Stomach (tissue), 4 donors: ENCODE measurements at regions not wholly inside any gene's neighbourhood (a gene's known extent, or its start where the extent isn't known, plus 50 kb on each side); places are given as distances from the start of the nearest gene placed in this dataset.

Experiments used
- EP300 ChIP-seq: sonication (generic); formaldehyde crosslinking; IDR thresholded peaks from one replicate; pipeline ENCODE4 v1.6.1; 2017; ENCODE audit warnings: antibody characterized with exemption
- POLR2A ChIP-seq, 4 donors: fragments of 450-650 bp; IDR thresholded peaks; one replicate each; pipeline ENCODE4 v1.6.1; 2016; ENCODE audit warnings: antibody characterized with exemption in 4 of 4, control low read depth in 2 of 4, mild to moderate bottlenecking in 1 of 4, moderate library complexity in 1 of 4
- TF ChIP-seq, protein P1 (sequence below), 7 experiments: fragments of 450-650 bp in 4 of 7; fragments of 200-600 bp in 3 of 7; sonication (generic) in 3 of 7; IDR thresholded peaks; one replicate each; pipeline ENCODE4 v1.5.1; 2016 to 2019; ENCODE audit warnings: antibody characterized with exemption in 7 of 7, control low read depth in 2 of 7, mild to moderate bottlenecking in 1 of 7

DNA sequence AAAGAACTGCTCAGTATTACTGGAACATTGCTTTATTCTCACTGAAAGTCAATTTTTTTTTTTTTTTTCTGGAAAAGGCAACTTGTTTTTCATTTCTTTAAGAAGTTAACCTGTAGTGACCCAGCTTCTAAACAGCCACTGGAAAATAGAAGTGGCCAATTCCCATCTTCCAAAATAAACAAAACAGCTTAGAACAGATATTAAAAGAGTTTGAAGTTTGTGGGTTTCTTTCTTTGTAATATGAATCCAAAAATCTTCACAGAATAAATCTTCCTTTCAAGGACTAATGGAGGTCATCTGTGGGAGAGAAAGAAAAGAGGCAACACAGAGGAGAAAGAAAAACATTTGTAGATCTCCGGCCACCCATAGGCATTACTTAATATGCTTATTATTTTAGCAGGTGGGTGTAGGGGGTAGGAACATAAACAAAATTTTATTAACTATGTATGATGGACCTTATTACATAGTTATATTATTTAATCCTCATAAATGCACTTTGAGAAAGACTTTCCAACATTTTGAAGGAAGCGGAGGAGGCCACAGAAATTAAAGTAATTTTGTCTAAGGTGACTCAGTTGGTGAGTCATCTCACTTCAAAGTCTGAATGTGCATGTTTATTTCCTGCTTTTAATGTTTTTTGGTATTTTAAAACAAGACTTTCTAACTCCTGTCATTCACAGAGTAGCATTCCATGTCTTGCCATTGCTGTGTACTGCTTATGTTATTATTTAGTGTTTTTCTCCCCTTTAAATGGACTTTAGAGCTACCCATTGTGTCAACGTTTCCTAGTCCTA is 1791.8 kb upstream of the WWC1 start:
- TF ChIP-seq, protein P1, sequence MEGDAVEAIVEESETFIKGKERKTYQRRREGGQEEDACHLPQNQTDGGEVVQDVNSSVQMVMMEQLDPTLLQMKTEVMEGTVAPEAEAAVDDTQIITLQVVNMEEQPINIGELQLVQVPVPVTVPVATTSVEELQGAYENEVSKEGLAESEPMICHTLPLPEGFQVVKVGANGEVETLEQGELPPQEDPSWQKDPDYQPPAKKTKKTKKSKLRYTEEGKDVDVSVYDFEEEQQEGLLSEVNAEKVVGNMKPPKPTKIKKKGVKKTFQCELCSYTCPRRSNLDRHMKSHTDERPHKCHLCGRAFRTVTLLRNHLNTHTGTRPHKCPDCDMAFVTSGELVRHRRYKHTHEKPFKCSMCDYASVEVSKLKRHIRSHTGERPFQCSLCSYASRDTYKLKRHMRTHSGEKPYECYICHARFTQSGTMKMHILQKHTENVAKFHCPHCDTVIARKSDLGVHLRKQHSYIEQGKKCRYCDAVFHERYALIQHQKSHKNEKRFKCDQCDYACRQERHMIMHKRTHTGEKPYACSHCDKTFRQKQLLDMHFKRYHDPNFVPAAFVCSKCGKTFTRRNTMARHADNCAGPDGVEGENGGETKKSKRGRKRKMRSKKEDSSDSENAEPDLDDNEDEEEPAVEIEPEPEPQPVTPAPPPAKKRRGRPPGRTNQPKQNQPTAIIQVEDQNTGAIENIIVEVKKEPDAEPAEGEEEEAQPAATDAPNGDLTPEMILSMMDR (IDR thresholded peaks at IDR 0.05): no peak
- TF ChIP-seq POLR2A (IDR thresholded peaks at IDR 0.05): no peak
- no peak for TF ChIP-seq EP300
